HG02678 (cell line): ENCODE measurements at regions not wholly inside any gene's neighbourhood (a gene's known extent, or its start where the extent isn't known, plus 50 kb on each side); places are given as distances from the start of the nearest gene placed in this dataset.

Source experiments
- ATAC-seq: cut with Tn5 transposase; IDR thresholded peaks from one replicate; pipeline ENCODE4 v1.9.1; 2021; ENCODE audit warnings: mild to moderate bottlenecking, moderate library complexity; ENCODE audit not compliant: unreplicated experiment

- no peak for ATAC-seq
Observed at GRCh38 chr5:164555809-164556208, 1050.4 kb downstream of the MAT2B start.

GRCh38 chr5:164560216-164560615, 1054.8 kb downstream of the MAT2B start:
- no peak for ATAC-seq

GRCh38 chr5:164561933-164562872, 1056.8 kb downstream of the MAT2B start:
- ATAC-seq = no peak

- no peak for ATAC-seq
Observed at GRCh38 chr5:164563370-164563769, 1058.0 kb downstream of the MAT2B start.

GRCh38 chr5:164573397-164573796, 1068.0 kb downstream of the MAT2B start:
- no peak for ATAC-seq

GRCh38 chr5:164577201-164577600, 1071.8 kb downstream of the MAT2B start:
- no peak for ATAC-seq

- no peak for ATAC-seq
Observed at GRCh38 chr5:164577742-164578141, 1072.3 kb downstream of the MAT2B start.

- ATAC-seq = no peak
Observed at GRCh38 chr5:164578401-164578800, 1073.0 kb downstream of the MAT2B start.

- no peak for ATAC-seq
Observed at GRCh38 chr5:164578911-164579310, 1073.5 kb downstream of the MAT2B start.

GRCh38 chr5:164580155-164580554, 1074.7 kb downstream of the MAT2B start:
- no peak for ATAC-seq

- no peak for ATAC-seq
Observed at GRCh38 chr5:164581889-164582288, 1076.5 kb downstream of the MAT2B start.

- no peak for ATAC-seq
Observed at GRCh38 chr5:164593982-164594381, 1088.6 kb downstream of the MAT2B start.

GRCh38 chr5:164597293-164597900, 1092.0 kb downstream of the MAT2B start:
- peak; percentile 86 for ATAC-seq

- no peak for ATAC-seq
Observed at GRCh38 chr5:164600274-164600673, 1094.9 kb downstream of the MAT2B start.

- ATAC-seq = no peak
Observed at GRCh38 chr5:164600929-164601535, 1095.6 kb downstream of the MAT2B start.

- no peak for ATAC-seq
Observed at GRCh38 chr5:164608507-164608906, 1103.1 kb downstream of the MAT2B start.

- ATAC-seq = no peak
Observed at GRCh38 chr5:164610374-164610773, 1105.0 kb downstream of the MAT2B start.

GRCh38 chr5:164614707-164615106, 1109.3 kb downstream of the MAT2B start:
- no peak for ATAC-seq

GRCh38 chr5:164617290-164617689, 1111.9 kb downstream of the MAT2B start:
- ATAC-seq = no peak

- no peak for ATAC-seq
Observed at GRCh38 chr5:164627021-164627420, 1121.6 kb downstream of the MAT2B start.

GRCh38 chr5:164636456-164636855, 1131.0 kb downstream of the MAT2B start:
- ATAC-seq = no peak
